GM13977 (cell line): ENCODE measurements at regions not wholly inside any gene's neighbourhood (a gene's known extent, or its start where the extent isn't known, plus 50 kb on each side); places are given as distances from the start of the nearest gene placed in this dataset.

Experiments
- DNase-seq: peaks from one replicate; pipeline ENCODE4 v3.0.0; 2012; ENCODE audit warnings: low spot score
- CTCF ChIP-seq: IDR thresholded peaks from 2 replicates; pipeline ENCODE4 v1.5.1; 2012; ENCODE audit warnings: mild to moderate bottlenecking, control low read depth; ENCODE audit not compliant: insufficient read depth; ENCODE audit errors: extremely low read depth, missing control alignments
- in situ Hi-C: fragments of 300-500 bp; cut with MboI; formaldehyde crosslinking; loops from one replicate; pipeline ENCODE4 v1.12.0; 2022; ENCODE audit warnings: low sequenced_read_pairs, low pct_unique_long_range_greater_than_20kb, mixed read lengths, inconsistent platforms; ENCODE audit not compliant: unreplicated experiment

GRCh38 chr3:14278799-14279625, 100.4 kb downstream of the LSM3 start:
- DNase-seq: no peak
- in situ Hi-C loops: no loop called here
- no peak for TF ChIP-seq CTCF

- DNase-seq: no peak
- in situ Hi-C loops: no loop called here
- TF ChIP-seq CTCF: no peak
These were observed 101.0 kb downstream of the LSM3 start for GRCh38 chr3:14279626-14280061.

GRCh38 chr3:14280326-14280725, 101.7 kb downstream of the LSM3 start:
- in situ Hi-C loops: no loop called here
- no peak for DNase-seq
- no peak for TF ChIP-seq CTCF

- no peak for DNase-seq
- in situ Hi-C loops: no loop called here
- no peak for TF ChIP-seq CTCF
These were observed 102.4 kb downstream of the LSM3 start for GRCh38 chr3:14281053-14281452.

- DNase-seq: no peak
- in situ Hi-C loops: no loop called here
- TF ChIP-seq CTCF: no peak
These were observed 103.5 kb downstream of the LSM3 start for GRCh38 chr3:14282001-14282705.

GRCh38 chr3:14282706-14283075, 104.1 kb downstream of the LSM3 start:
- in situ Hi-C loops: no loop called here
- TF ChIP-seq CTCF: no peak
- DNase-seq: no peak
